H1 (cell line): ENCODE measurements at regions not wholly inside any gene's neighbourhood (a gene's known extent, or its start where the extent isn't known, plus 50 kb on each side); places are given as distances from the start of the nearest gene placed in this dataset.

Experiments used
- CTCF ChIA-PET: fragments of 300-600 bp; sonication (Branson Sonifier 250); formaldehyde crosslinking; loops from one replicate; lab custom pipeline; 2021; ENCODE audit not compliant: partially characterized antibody; lab: Charles Lee
- POLR2A ChIA-PET: fragments of 300-600 bp; sonication (Branson Sonifier 250); formaldehyde crosslinking; loops from one replicate; lab custom pipeline; 2021; ENCODE audit warnings: inconsistent platforms; ENCODE audit not compliant: partially characterized antibody; lab: Charles Lee
- DNase-seq, 2 experiments: peaks; one replicate each; pipeline versions ENCODE4 v3.0.0 to v3.0.0-alpha.2; 2010 to 2022; ENCODE audit warnings: low spot score in 2 of 2, low read depth in 1 of 2, mixed read lengths in 1 of 2
- FAIRE-seq: peaks from 2 replicates; lab custom pipeline; 2011; peaks lifted over from hg19 to GRCh38; lab: Jason Lieb, UNC
- H2AFZ ChIP-seq: 2 replicates; pipeline ENCODE4 v1.8.1; 2012; ENCODE audit warnings: low read length, inconsistent platforms
- H2AK5ac ChIP-seq: 2 replicates; pipeline ENCODE4 v1.6.1; 2013; ENCODE audit warnings: low read depth, low read length
- H2BK120ac ChIP-seq: replicated peaks from 2 replicates; pipeline ENCODE3; 2013; ENCODE audit warnings: low read depth, low read length, inconsistent platforms
- H2BK12ac ChIP-seq: 2 replicates; pipeline ENCODE4 v1.6.1; 2013; ENCODE audit warnings: low read depth, low read length
- H2BK15ac ChIP-seq: 2 replicates; pipeline ENCODE4 v1.6.1; 2013; ENCODE audit warnings: low read length
- H2BK20ac ChIP-seq: 2 replicates; pipeline ENCODE4 v1.6.1; 2013; ENCODE audit warnings: low read length
- H2BK5ac ChIP-seq: 2 replicates; pipeline ENCODE4 v1.6.1; 2013; ENCODE audit warnings: low read depth, low read length
- H3K14ac ChIP-seq: 2 replicates; pipeline ENCODE4 v1.6.1; 2013; ENCODE audit warnings: inconsistent platforms; ENCODE audit not compliant: insufficient read length
- H3K18ac ChIP-seq: 2 replicates; pipeline ENCODE4 v1.6.1; 2013; ENCODE audit warnings: low read length; ENCODE audit errors: extremely low read depth
- H3K23ac ChIP-seq: 2 replicates; pipeline ENCODE4 v1.6.1; 2013; ENCODE audit warnings: inconsistent platforms; ENCODE audit not compliant: insufficient read length
- H3K23me2 ChIP-seq: 2 replicates; pipeline ENCODE4 v1.6.1; 2013; ENCODE audit warnings: low read depth, low read length
- H3K27ac ChIP-seq: 2 replicates; pipeline ENCODE4 v1.6.1; 2011; ENCODE audit warnings: low read depth, low read length, inconsistent platforms
- H3K27me3 ChIP-seq, 4 experiments: replicated peaks in 1 of 4; 1 replicate in 1 of 4; 2 replicates in 3 of 4; pipeline versions ENCODE4 v1.6.1 to v1.8.1; 2011 to 2013; ENCODE audit warnings: low read length in 3 of 4, mild to moderate bottlenecking in 3 of 4, inconsistent platforms in 2 of 4, mixed read lengths in 2 of 4, moderate library complexity in 1 of 4; ENCODE audit not compliant: control insufficient read depth in 3 of 4, insufficient read depth in 3 of 4; ENCODE audit errors: extremely low read depth in 1 of 4
- H3K36me3 ChIP-seq, 4 experiments: 2 replicates each; pipeline versions ENCODE4 v1.6.1 to v1.8.1; 2011 to 2013; ENCODE audit warnings: mild to moderate bottlenecking in 4 of 4, low read length in 3 of 4, moderate library complexity in 2 of 4, control low read depth in 1 of 4, inconsistent platforms in 1 of 4; ENCODE audit not compliant: insufficient read depth in 4 of 4, control insufficient read depth in 2 of 4
- H3K4ac ChIP-seq: replicated peaks from 2 replicates; pipeline ENCODE3; 2013; ENCODE audit warnings: low read length, low read depth, mixed read lengths, inconsistent platforms; ENCODE audit not compliant: insufficient read length
- H3K4me1 ChIP-seq, 4 experiments: replicated peaks in 1 of 4; 1 replicate in 1 of 4; 2 replicates in 3 of 4; pipeline versions ENCODE4 v1.6.1 to v1.8.1; 2011 to 2013; ENCODE audit warnings: low read length in 3 of 4, inconsistent platforms in 2 of 4, mixed read lengths in 1 of 4; ENCODE audit not compliant: insufficient read depth in 4 of 4, control insufficient read depth in 3 of 4
- H3K4me2 ChIP-seq, 2 experiments: 2 replicates each; pipeline versions ENCODE4 v1.6.1 to v1.8.1; 2011 to 2013; ENCODE audit warnings: low read depth in 2 of 2, low read length in 2 of 2, control low read depth in 1 of 2, inconsistent platforms in 1 of 2, mild to moderate bottlenecking in 1 of 2; ENCODE audit not compliant: insufficient read depth in 1 of 2
- H3K4me3 ChIP-seq, 4 experiments: fragments of 200-600, 300-600 bp in 1 of 4; sonication (generic), shearing (Covaris generic), sonication (Bioruptor Twin) in 1 of 4; 2 replicates each; pipeline versions ENCODE4 v1.5.1 to v1.8.1; 2011 to 2016; ENCODE audit warnings: low read length in 4 of 4, low read depth in 3 of 4, control low read depth in 2 of 4, inconsistent platforms in 2 of 4, mild to moderate bottlenecking in 2 of 4, mixed read lengths in 1 of 4, moderate library complexity in 1 of 4; ENCODE audit not compliant: insufficient read depth in 2 of 4; ENCODE audit errors: extremely low read depth in 1 of 4
- H3K56ac ChIP-seq: replicated peaks from 2 replicates; pipeline ENCODE3; 2013; ENCODE audit warnings: low read depth, mild to moderate bottlenecking, mixed read lengths, low read length, inconsistent platforms; ENCODE audit not compliant: insufficient read length
- H3K79me1 ChIP-seq: 2 replicates; pipeline ENCODE4 v1.6.1; 2013; ENCODE audit warnings: low read depth, low read length, control low read depth
- H3K79me2 ChIP-seq, 2 experiments: 2 replicates each; pipeline versions ENCODE4 v1.6.1 to v1.8.1; 2012 to 2013; ENCODE audit warnings: low read length in 2 of 2, mild to moderate bottlenecking in 2 of 2, inconsistent platforms in 1 of 2; ENCODE audit not compliant: insufficient read depth in 2 of 2, control insufficient read depth in 1 of 2
- H3K9ac ChIP-seq, 4 experiments: replicated peaks in 1 of 4; 1 replicate in 1 of 4; 2 replicates in 3 of 4; pipeline versions ENCODE4 v1.6.1 to v1.8.1; 2011 to 2013; ENCODE audit warnings: low read depth in 3 of 4, low read length in 3 of 4, control low read depth in 2 of 4, mild to moderate bottlenecking in 2 of 4, moderate library complexity in 2 of 4, inconsistent platforms in 1 of 4; ENCODE audit errors: extremely low read depth in 1 of 4
- H3K9me3 ChIP-seq, 2 experiments: 2 replicates each; pipeline versions ENCODE4 v1.6.1 to v1.8.1; 2012 to 2013; ENCODE audit warnings: mild to moderate bottlenecking in 2 of 2, moderate library complexity in 2 of 2, control low read depth in 1 of 2, inconsistent platforms in 1 of 2, low read depth in 1 of 2, low read length in 1 of 2, mixed read lengths in 1 of 2; ENCODE audit not compliant: insufficient read depth in 2 of 2
- H4K20me1 ChIP-seq, 2 experiments: replicated peaks in 1 of 2; 2 replicates each; pipeline versions ENCODE3 to v1.8.1; 2011 to 2013; ENCODE audit warnings: inconsistent platforms in 2 of 2, low read length in 2 of 2, mild to moderate bottlenecking in 1 of 2; ENCODE audit not compliant: insufficient read depth in 2 of 2, control insufficient read depth in 1 of 2
- H4K5ac ChIP-seq: 2 replicates; pipeline ENCODE4 v1.6.1; 2013; ENCODE audit warnings: low read length, low read depth, mixed read lengths, inconsistent platforms; ENCODE audit not compliant: insufficient read length
- H4K8ac ChIP-seq: 2 replicates; pipeline ENCODE4 v1.8.0; 2013; ENCODE audit warnings: mild to moderate bottlenecking, moderate library complexity, low read length, inconsistent platforms; ENCODE audit not compliant: insufficient read depth; ENCODE audit errors: extremely low read depth
- H4K91ac ChIP-seq: replicated peaks from 2 replicates; pipeline ENCODE3; 2013; ENCODE audit warnings: low read length, mixed read lengths, inconsistent platforms; ENCODE audit not compliant: insufficient read length
- ATF3 ChIP-seq: IDR thresholded peaks from 2 replicates; pipeline ENCODE4 v1.6.1; 2011; ENCODE audit warnings: low read depth, mild to moderate bottlenecking, low read length; ENCODE audit not compliant: insufficient read depth
- GTF2F1 ChIP-seq: IDR thresholded peaks from 2 replicates; pipeline ENCODE4 v1.6.1; 2012; ENCODE audit warnings: low read depth, low read length, improper control_type of control experiment, borderline replicate concordance
- HDAC2 ChIP-seq, 2 experiments: fragments of 300-600 bp in 1 of 2; sonication (generic) in 1 of 2; IDR thresholded peaks; 2 replicates each; pipeline ENCODE4 v1.6.1; 2011 to 2012; ENCODE audit warnings: low read depth in 2 of 2, low read length in 2 of 2, mild to moderate bottlenecking in 2 of 2, moderate library complexity in 2 of 2, borderline replicate concordance in 1 of 2, inconsistent platforms in 1 of 2
- HDAC6 ChIP-seq: IDR thresholded peaks from one replicate; pipeline ENCODE4 v1.7.1; 2012; ENCODE audit warnings: low read depth, mild to moderate bottlenecking, inconsistent platforms, low read length, moderate library complexity
- POU5F1 ChIP-seq: IDR thresholded peaks from 2 replicates; pipeline ENCODE4 v1.6.1; 2011; ENCODE audit warnings: low read depth, mild to moderate bottlenecking, low read length, moderate library complexity
- SIRT6 ChIP-seq: IDR thresholded peaks from one replicate; pipeline ENCODE4 v1.7.1; 2012; ENCODE audit warnings: low read length, inconsistent platforms
- WGBS, 2 experiments: shearing (Covaris generic) in 1 of 2; methylation state at CpG; one replicate each; pipeline versions ENCODE4 v1.1.6 to v1.1.7; 2013 to 2015; ENCODE audit warnings: low lambda C conversion rate in 2 of 2, mixed read lengths in 2 of 2, inconsistent platforms in 1 of 2, low coverage in 1 of 2, missing lambda C conversion rate in 1 of 2; ENCODE audit not compliant: insufficient replicate concordance in 2 of 2, insufficient coverage in 1 of 2, insufficient read length in 1 of 2; ENCODE audit errors: extremely low coverage in 1 of 2, missing lambda C conversion rate in 1 of 2; 5-methylcytosine and 5-hydroxymethylcytosine counted together

DNA sequence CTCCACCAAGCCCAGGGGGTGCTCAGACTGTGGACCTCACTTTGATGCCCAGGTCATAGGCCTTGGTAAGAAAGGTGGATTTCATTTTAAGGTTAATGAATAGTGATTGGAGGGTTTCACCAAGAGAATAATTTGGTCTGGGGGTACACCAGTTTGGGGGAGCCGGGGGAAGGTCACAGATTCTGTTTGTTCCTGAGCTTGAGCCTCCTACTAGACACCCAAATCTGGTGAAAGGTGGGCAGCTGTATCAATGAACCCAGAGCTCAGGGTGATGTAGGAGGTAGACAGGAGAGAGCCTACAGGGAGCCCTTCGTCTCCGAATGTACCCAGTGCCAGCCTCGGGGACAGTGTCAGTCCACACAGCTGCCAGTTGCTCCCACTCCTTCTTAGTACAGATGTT, 63.7 kb upstream of the ATP12A start:
- H2BK15ac ChIP-seq: no peak overlapping the region

More for the DNA sequence above, 63.7 kb upstream of the ATP12A start:
- 0 out of 2 replicates have a peak, but pooled peaks cover under 1% of the 10 kb centered on the region for H3K23me2 ChIP-seq
- H4K5ac ChIP-seq: no peak overlapping the region
- FAIRE-seq: no peak
- DNase-seq: no peak
- TF ChIP-seq HDAC6 (no peak), ATF3 (no peak), POU5F1 (no peak), SIRT6 (no peak), HDAC2 (IDR thresholded peaks at IDR 0.05; ENCODE audit: borderline replicate concordance in 1 of 2, low read depth in 2 of 2, low read length in 2 of 2) (no peak), GTF2F1 (no peak)
- H3K9ac ChIP-seq: no peak overlapping the region
- no peak overlapping the region for H3K18ac ChIP-seq
- H3K14ac ChIP-seq: no peak overlapping the region
- H2AK5ac ChIP-seq: no peak overlapping the region
- no peak overlapping the region for H2BK20ac ChIP-seq
- no peaks in the 10 kb centered on the region for H3K27me3 ChIP-seq
- no peaks in the 10 kb centered on the region for H3K79me2 ChIP-seq
- no peaks in the 10 kb centered on the region for H3K9me3 ChIP-seq
- no peak overlapping the region for H3K27ac ChIP-seq
- no peak overlapping the region for H3K4ac ChIP-seq
- H4K91ac ChIP-seq: no peak overlapping the region
- no peak overlapping the region for H3K4me3 ChIP-seq
- no peak overlapping the region for H3K23ac ChIP-seq
- no peak overlapping the region for H3K4me2 ChIP-seq
- no peak overlapping the region for H3K56ac ChIP-seq
- H2BK12ac ChIP-seq: no peak overlapping the region
- H3K4me1 ChIP-seq: peaks cover 0 to 4% (median 0%) of the 10 kb centered on the region in 4 experiments; a peak in 3 of 7 replicates
- H2AFZ ChIP-seq: no peak overlapping the region
- H4K20me1 ChIP-seq: no peaks in the 10 kb centered on the region
- no peaks in the 10 kb centered on the region for H3K36me3 ChIP-seq
- no peaks in the 10 kb centered on the region for H3K79me1 ChIP-seq
- no peak overlapping the region for H2BK120ac ChIP-seq
- 98% methylated on average over 4 of the region's 4 CpGs; no CpG with 5 or more reads in 1 of the 2 experiments for WGBS, 2 experiments
- POLR2A ChIA-PET: no interaction called here
- H4K8ac ChIP-seq: no peak overlapping the region
- CTCF ChIA-PET: interaction anchor here (1.5 to 13.2 kb wide), 2 partner anchors 9 to 10 kb away, joined by 10 to 141 read pairs; no protein-coding TSS in a partner anchor
- no peak overlapping the region for H2BK5ac ChIP-seq
